K562 (cell line): ENCODE measurements at regions not wholly inside any gene's neighbourhood (a gene's known extent, or its start where the extent isn't known, plus 50 kb on each side); places are given as distances from the start of the nearest gene placed in this dataset.

Experiments used
- CHD7 ChIP-seq: fragments of 200-600 bp; sonication (generic); IDR thresholded peaks from one replicate; pipeline ENCODE4 v1.6.1; 2012; ENCODE audit warnings: mild to moderate bottlenecking, low read depth, low read length, inconsistent platforms
- MCM2 ChIP-seq: fragments of 450-650 bp; IDR thresholded peaks from 2 replicates; pipeline ENCODE4 v1.6.1; 2017; ENCODE audit warnings: low read depth, mild to moderate bottlenecking

DNA sequence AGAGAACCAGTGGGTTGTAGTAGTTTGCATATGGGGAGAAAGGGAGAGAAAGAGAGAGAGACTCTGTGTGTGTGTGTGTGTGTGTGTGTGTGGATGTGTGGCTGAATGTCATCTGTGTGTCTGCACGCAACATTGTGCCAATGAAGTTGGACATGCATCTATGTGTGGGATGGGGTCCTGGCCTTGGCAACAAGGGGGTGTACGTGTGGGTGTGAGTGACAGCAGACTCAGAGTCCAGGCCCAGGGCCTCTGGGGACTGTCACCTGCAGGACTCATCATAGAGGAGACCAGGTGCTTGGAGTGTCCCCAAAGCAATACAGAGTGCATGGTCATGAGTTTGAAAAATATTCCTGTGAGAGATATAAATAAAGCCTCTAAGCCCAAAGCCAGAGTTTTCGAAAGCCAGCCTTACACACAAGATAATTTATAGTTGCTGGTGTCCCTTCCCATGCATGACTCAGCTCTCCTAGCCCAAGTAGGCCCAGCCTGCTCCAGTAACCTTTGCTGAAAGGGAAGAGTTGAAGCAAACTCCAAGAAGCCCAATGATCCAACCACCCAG lies 59.9 kb downstream of the TNP1 start (continued):
- TF ChIP-seq CHD7 (no peak), MCM2 (no peak)
